IMR-90 (cell line): ENCODE measurements at regions not wholly inside any gene's neighbourhood (a gene's known extent, or its start where the extent isn't known, plus 50 kb on each side); places are given as distances from the start of the nearest gene placed in this dataset.

Experiments used
- ATAC-seq: fragments of 200-7000 bp; cut with Tn5 transposase; 2 replicates; pipeline ENCODE4 v1.9.1; 2020; ENCODE audit warnings: low read depth, mild to moderate bottlenecking, moderate library complexity
- BruUV-seq: library from RNA; stranded (reverse); fragments of 400-500 nt; replicated peaks from 2 replicates; lab custom pipeline; 2021; lab: Mats Ljungman, UMichigan
- CTCF ChIA-PET: fragments of 300-600 bp; formaldehyde crosslinking; extraction: SDS; loops from one replicate; lab custom pipeline; 2021; ENCODE audit warnings: antibody characterized with exemption; lab: Yijun Ruan, JAX
- POLR2A ChIA-PET: fragments of 300-600 bp; sonication (Branson Sonifier 250); formaldehyde crosslinking; loops from one replicate; lab custom pipeline; 2022; ENCODE audit warnings: antibody characterized with exemption; ENCODE audit not compliant: unreplicated experiment; lab: Charles Lee
- DNase-seq: peaks from one replicate; pipeline ENCODE4 v3.0.0; 2013
- H2AFZ ChIP-seq: replicated peaks from 2 replicates; pipeline ENCODE3; 2013; ENCODE audit warnings: low read length, mild to moderate bottlenecking; ENCODE audit not compliant: poor library complexity
- H2AK5ac ChIP-seq: 2 replicates; pipeline ENCODE4 v1.6.1; 2013; ENCODE audit warnings: low read depth, low read length, inconsistent platforms
- H2AK9ac ChIP-seq: replicated peaks from 2 replicates; pipeline ENCODE3; 2013; ENCODE audit warnings: mild to moderate bottlenecking, low read depth, low read length, moderate library complexity; ENCODE audit not compliant: poor library complexity
- H2BK120ac ChIP-seq: 2 replicates; pipeline ENCODE4 v1.6.1; 2013; ENCODE audit warnings: low read depth, low read length, inconsistent platforms
- H2BK15ac ChIP-seq: 3 replicates; pipeline ENCODE4 v1.6.1; 2013; ENCODE audit warnings: low read depth, low read length, inconsistent platforms
- H2BK20ac ChIP-seq: 2 replicates; pipeline ENCODE4 v1.6.1; 2013; ENCODE audit warnings: low read depth, mild to moderate bottlenecking, inconsistent platforms, low read length, moderate library complexity
- H2BK5ac ChIP-seq: 2 replicates; pipeline ENCODE4 v1.6.1; 2013; ENCODE audit warnings: mild to moderate bottlenecking, low read depth, low read length, inconsistent platforms; ENCODE audit not compliant: poor library complexity, severe bottlenecking
- H3K14ac ChIP-seq: replicated peaks from 2 replicates; pipeline ENCODE4 v1.6.1; 2013; ENCODE audit warnings: low read depth, low read length, inconsistent platforms
- H3K18ac ChIP-seq: 2 replicates; pipeline ENCODE4 v1.6.1; 2013; ENCODE audit warnings: low read depth, low read length, control low read depth
- H3K23ac ChIP-seq: 2 replicates; pipeline ENCODE4 v1.6.1; 2013; ENCODE audit warnings: low read depth, low read length, inconsistent platforms
- H3K27ac ChIP-seq: 2 replicates; pipeline ENCODE4 v1.5.1; 2013; ENCODE audit warnings: mild to moderate bottlenecking, control low read depth, low read length; ENCODE audit not compliant: insufficient read depth
- H3K27me3 ChIP-seq: 2 replicates; pipeline ENCODE4 v1.6.1; 2013; ENCODE audit warnings: low read length; ENCODE audit not compliant: control insufficient read depth, insufficient read depth
- H3K36me3 ChIP-seq: 2 replicates; pipeline ENCODE4 v1.6.1; 2013; ENCODE audit warnings: low read length, mixed read lengths; ENCODE audit not compliant: control insufficient read depth, insufficient read depth
- H3K4ac ChIP-seq: 2 replicates; pipeline ENCODE4 v1.6.1; 2013; ENCODE audit warnings: low read depth, low read length, inconsistent platforms
- H3K4me1 ChIP-seq: 2 replicates; pipeline ENCODE4 v1.6.1; 2013; ENCODE audit warnings: low read length, mixed read lengths; ENCODE audit not compliant: control insufficient read depth, insufficient read depth
- H3K4me2 ChIP-seq: 2 replicates; pipeline ENCODE4 v1.6.1; 2013; ENCODE audit warnings: low read depth, mild to moderate bottlenecking, control low read depth, low read length, moderate library complexity
- H3K4me3 ChIP-seq: 2 replicates; pipeline ENCODE4 v1.5.1; 2013; ENCODE audit warnings: low read depth, mild to moderate bottlenecking, control low read depth, low read length, moderate library complexity; ENCODE audit not compliant: insufficient read depth
- H3K56ac ChIP-seq: 2 replicates; pipeline ENCODE4 v1.6.1; 2013; ENCODE audit warnings: low read length, inconsistent platforms; ENCODE audit not compliant: insufficient read depth; ENCODE audit errors: extremely low read depth
- H3K79me1 ChIP-seq, 2 experiments: 2 replicates each; pipeline ENCODE4 v1.6.1; 2013; ENCODE audit warnings: low read length in 2 of 2, inconsistent platforms in 1 of 2, low read depth in 1 of 2
- H3K9ac ChIP-seq: 2 replicates; pipeline ENCODE4 v1.6.1; 2013; ENCODE audit warnings: low read depth, low read length, control low read depth
- H3K9me1 ChIP-seq: 2 replicates; pipeline ENCODE4 v1.6.1; 2013; ENCODE audit warnings: low read length, inconsistent platforms; ENCODE audit not compliant: insufficient read depth
- H3K9me3 ChIP-seq: 2 replicates; pipeline ENCODE4 v1.6.1; 2013; ENCODE audit warnings: low read length; ENCODE audit not compliant: control insufficient read depth, insufficient read depth
- H4K20me1 ChIP-seq: 2 replicates; pipeline ENCODE4 v1.6.1; 2013; ENCODE audit warnings: low read length, inconsistent platforms; ENCODE audit not compliant: insufficient read depth
- H4K5ac ChIP-seq: 2 replicates; pipeline ENCODE4 v1.6.1; 2013; ENCODE audit warnings: mild to moderate bottlenecking, low read depth, low read length, control low read depth
- H4K8ac ChIP-seq, 2 experiments: 2 replicates each; pipeline ENCODE4 v1.6.1; 2013; ENCODE audit warnings: low read depth in 2 of 2, low read length in 2 of 2, control low read depth in 1 of 2, inconsistent platforms in 1 of 2
- H4K91ac ChIP-seq: 2 replicates; pipeline ENCODE4 v1.6.1; 2013; ENCODE audit warnings: low read depth, low read length, inconsistent platforms; ENCODE audit not compliant: insufficient read depth
- BHLHE40 ChIP-seq: fragments of 150-350 bp; IDR thresholded peaks from 2 replicates; pipeline ENCODE4 v1.6.1; 2016; ENCODE audit warnings: mild to moderate bottlenecking, low read depth, low read length
- CEBPB ChIP-seq: IDR thresholded peaks from 2 replicates; pipeline ENCODE4 v1.6.1; 2012; ENCODE audit warnings: low read depth, low read length, improper control_type of control experiment
- CHD1 ChIP-seq: IDR thresholded peaks from 2 replicates; pipeline ENCODE4 v1.6.1; 2012; ENCODE audit warnings: low read depth, low read length, improper control_type of control experiment
- FOS ChIP-seq: fragments of 150-350 bp; IDR thresholded peaks from 2 replicates; pipeline ENCODE4 v1.6.1; 2016; ENCODE audit warnings: low read depth, low read length
- MAFK ChIP-seq: IDR thresholded peaks from 2 replicates; pipeline ENCODE4 v1.6.1; 2012; ENCODE audit warnings: low read depth, low read length, improper control_type of control experiment
- MAZ ChIP-seq: IDR thresholded peaks from 2 replicates; pipeline ENCODE4 v1.6.1; 2012; ENCODE audit warnings: low read depth, mild to moderate bottlenecking, low read length, improper control_type of control experiment, moderate library complexity, borderline replicate concordance
- MXI1 ChIP-seq: IDR thresholded peaks from 2 replicates; pipeline ENCODE4 v1.6.1; 2012; ENCODE audit warnings: low read depth, mild to moderate bottlenecking, low read length, moderate library complexity, borderline replicate concordance
- NFE2L2 ChIP-seq: fragments of 150-350 bp; IDR thresholded peaks from 2 replicates; pipeline ENCODE4 v1.6.1; 2016; ENCODE audit warnings: low read depth, mild to moderate bottlenecking, low read length
- POLR2A ChIP-seq: IDR thresholded peaks from 2 replicates; pipeline ENCODE4 v1.6.1; 2012; ENCODE audit warnings: mild to moderate bottlenecking, low read depth, low read length
- RAD21 ChIP-seq: IDR thresholded peaks from 2 replicates; pipeline ENCODE4 v1.6.1; 2012; ENCODE audit warnings: low read length, improper control_type of control experiment
- RCOR1 ChIP-seq: IDR thresholded peaks from 2 replicates; pipeline ENCODE4 v1.6.1; 2012; ENCODE audit warnings: mild to moderate bottlenecking, low read length, improper control_type of control experiment; ENCODE audit not compliant: insufficient replicate concordance
- RFX5 ChIP-seq: IDR thresholded peaks from 2 replicates; pipeline ENCODE4 v1.8.0; 2012; ENCODE audit warnings: low read depth, mild to moderate bottlenecking, low read length, moderate library complexity
- SMC3 ChIP-seq: fragments of 150-350 bp; IDR thresholded peaks from 2 replicates; pipeline ENCODE4 v1.6.1; 2016; ENCODE audit warnings: low read depth, mild to moderate bottlenecking, antibody characterized with exemption, low read length, moderate library complexity
- USF2 ChIP-seq: fragments of 150-350 bp; IDR thresholded peaks from 2 replicates; pipeline ENCODE4 v1.6.1; 2017; ENCODE audit warnings: mild to moderate bottlenecking, antibody characterized with exemption, low read length, low read depth
- WGBS, 2 experiments: methylation state at CpG; one replicate each; pipeline versions ENCODE4 v1.1.5 to v1.1.7; 2013; ENCODE audit warnings: missing lambda C conversion rate in 2 of 2; ENCODE audit not compliant: insufficient read length in 1 of 2; ENCODE audit errors: extremely low coverage in 2 of 2; 5-methylcytosine and 5-hydroxymethylcytosine counted together
- dilution Hi-C: fragments of 300-500 bp; cut with HindIII; formaldehyde crosslinking; loops from one replicate; pipeline ENCODE4 v1.14.3; 2018; ENCODE audit warnings: low sequenced_read_pairs; ENCODE audit not compliant: unreplicated experiment
- in situ Hi-C: fragments of 300-500 bp; cut with MboI; formaldehyde crosslinking; loops from 3 replicates; pipeline ENCODE4 v1.14.3; 2019; ENCODE audit warnings: low sequenced_read_pairs, inconsistent platforms, mixed read lengths
- intact Hi-C: fragments of 100-400 bp; cut with micrococcal nuclease; formaldehyde crosslinking; loops from 2 replicates; pipeline ENCODE4 v1.10.0; 2022
- TF ChIP-seq, protein P1 (sequence below): conservative IDR thresholded peaks from 2 replicates; pipeline ENCODE4 v1.5.1; 2012; ENCODE audit warnings: mild to moderate bottlenecking, low read depth, low read length, improper control_type of control experiment
- TF ChIP-seq, protein P2 (sequence below): fragments of 150-350 bp; IDR thresholded peaks from 2 replicates; pipeline ENCODE4 v1.6.1; 2016; ENCODE audit warnings: low read depth, mild to moderate bottlenecking, low read length, moderate library complexity, borderline replicate concordance

DNA sequence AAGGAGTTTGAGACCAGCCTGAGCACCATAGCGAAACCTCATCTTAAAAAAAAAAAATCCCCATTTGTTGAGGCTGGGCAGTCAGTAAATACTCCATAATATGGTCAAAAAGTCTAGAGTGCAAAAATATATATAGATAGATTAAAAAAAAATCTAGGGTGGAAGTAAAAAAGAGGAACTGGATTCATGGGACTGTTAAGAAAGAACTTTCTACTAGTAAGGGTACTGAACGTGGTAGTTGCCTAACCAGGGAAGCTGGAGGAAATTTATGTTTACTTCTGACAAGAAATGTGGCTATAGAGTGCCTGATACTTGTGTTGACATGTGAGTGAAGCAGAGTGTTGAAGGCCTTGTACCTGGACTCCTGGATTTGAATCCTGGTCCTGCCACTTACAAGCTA lies 265.9 kb upstream of the FAM78B start:
- no peak overlapping the region for H3K23ac ChIP-seq
- H4K91ac ChIP-seq: no peak overlapping the region
- no peak overlapping the region for H2BK20ac ChIP-seq
- TF ChIP-seq, protein P1, sequence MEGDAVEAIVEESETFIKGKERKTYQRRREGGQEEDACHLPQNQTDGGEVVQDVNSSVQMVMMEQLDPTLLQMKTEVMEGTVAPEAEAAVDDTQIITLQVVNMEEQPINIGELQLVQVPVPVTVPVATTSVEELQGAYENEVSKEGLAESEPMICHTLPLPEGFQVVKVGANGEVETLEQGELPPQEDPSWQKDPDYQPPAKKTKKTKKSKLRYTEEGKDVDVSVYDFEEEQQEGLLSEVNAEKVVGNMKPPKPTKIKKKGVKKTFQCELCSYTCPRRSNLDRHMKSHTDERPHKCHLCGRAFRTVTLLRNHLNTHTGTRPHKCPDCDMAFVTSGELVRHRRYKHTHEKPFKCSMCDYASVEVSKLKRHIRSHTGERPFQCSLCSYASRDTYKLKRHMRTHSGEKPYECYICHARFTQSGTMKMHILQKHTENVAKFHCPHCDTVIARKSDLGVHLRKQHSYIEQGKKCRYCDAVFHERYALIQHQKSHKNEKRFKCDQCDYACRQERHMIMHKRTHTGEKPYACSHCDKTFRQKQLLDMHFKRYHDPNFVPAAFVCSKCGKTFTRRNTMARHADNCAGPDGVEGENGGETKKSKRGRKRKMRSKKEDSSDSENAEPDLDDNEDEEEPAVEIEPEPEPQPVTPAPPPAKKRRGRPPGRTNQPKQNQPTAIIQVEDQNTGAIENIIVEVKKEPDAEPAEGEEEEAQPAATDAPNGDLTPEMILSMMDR: no peak
- TF ChIP-seq RCOR1: no peak
- TF ChIP-seq MXI1: no peak
- no peak for TF ChIP-seq MAZ
- TF ChIP-seq USF2: no peak
- TF ChIP-seq, protein P2, sequence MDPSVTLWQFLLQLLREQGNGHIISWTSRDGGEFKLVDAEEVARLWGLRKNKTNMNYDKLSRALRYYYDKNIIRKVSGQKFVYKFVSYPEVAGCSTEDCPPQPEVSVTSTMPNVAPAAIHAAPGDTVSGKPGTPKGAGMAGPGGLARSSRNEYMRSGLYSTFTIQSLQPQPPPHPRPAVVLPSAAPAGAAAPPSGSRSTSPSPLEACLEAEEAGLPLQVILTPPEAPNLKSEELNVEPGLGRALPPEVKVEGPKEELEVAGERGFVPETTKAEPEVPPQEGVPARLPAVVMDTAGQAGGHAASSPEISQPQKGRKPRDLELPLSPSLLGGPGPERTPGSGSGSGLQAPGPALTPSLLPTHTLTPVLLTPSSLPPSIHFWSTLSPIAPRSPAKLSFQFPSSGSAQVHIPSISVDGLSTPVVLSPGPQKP: no peak
- TF ChIP-seq RFX5: no peak
- no peak for TF ChIP-seq NFE2L2
- no peak for TF ChIP-seq RAD21
- TF ChIP-seq SMC3: no peak
- no peak for TF ChIP-seq CHD1
- TF ChIP-seq BHLHE40: no peak
- TF ChIP-seq POLR2A: no peak
- no peak for TF ChIP-seq MAFK
- TF ChIP-seq CEBPB: no peak
- TF ChIP-seq FOS: no peak
- no peaks in the 10 kb centered on the region for H3K36me3 ChIP-seq
- H3K27ac ChIP-seq: no peak overlapping the region
- peaks cover 9% of the 10 kb centered on the region; the same call in 1 of the 2 replicates for H3K9me3 ChIP-seq
- no peak overlapping the region for H3K4me2 ChIP-seq
- H2BK5ac ChIP-seq: no peak overlapping the region
- ATAC-seq (no peak), DNase-seq (no peak)
- no peak overlapping the region for H3K18ac ChIP-seq
- H3K4ac ChIP-seq: no peak overlapping the region
- H3K9ac ChIP-seq: no peak overlapping the region
- no peaks in the 10 kb centered on the region for H4K20me1 ChIP-seq
- no peak overlapping the region for H3K14ac ChIP-seq
- no peak overlapping the region for H3K4me3 ChIP-seq
- WGBS, 2 experiments: no CpG with 5 or more reads among the region's 2 CpGs
- H3K56ac ChIP-seq: no peak overlapping the region
- no peak overlapping the region for H4K5ac ChIP-seq
- POLR2A ChIA-PET: no interaction called here
- no peaks in the 10 kb centered on the region for H3K9me1 ChIP-seq
- no peak overlapping the region for H2BK15ac ChIP-seq
- no peak overlapping the region for H2AK9ac ChIP-seq
- no peak overlapping the region for H4K8ac ChIP-seq
- no peaks in the 10 kb centered on the region for H3K27me3 ChIP-seq
- CTCF ChIA-PET: interaction anchor here (0.6 kb wide), 1 partner anchor 77 kb away, joined by 3 read pairs; no protein-coding TSS in a partner anchor
- H3K4me1 ChIP-seq: no peaks in the 10 kb centered on the region
- no TSS peak for BruUV-seq
- intact Hi-C loops: no loop called here
- H2BK120ac ChIP-seq: no peak overlapping the region
- H2AFZ ChIP-seq: no peak overlapping the region
- dilution Hi-C loops: no loop called here
- no peak overlapping the region for H2AK5ac ChIP-seq
- in situ Hi-C loops: no loop called here
- H3K79me1 ChIP-seq: no peaks in the 10 kb centered on the region
